GM19043 (cell line): ENCODE measurements at regions not wholly inside any gene's neighbourhood (a gene's known extent, or its start where the extent isn't known, plus 50 kb on each side); places are given as distances from the start of the nearest gene placed in this dataset.
"Not testable (repeated sequence)": the region's sequence is repeated elsewhere in the genome, so short reads cannot be mapped to it uniquely, and the experiment has no call there.

Experiments
- ATAC-seq: cut with Tn5 transposase; IDR thresholded peaks from one replicate; pipeline ENCODE4 v1.9.1; 2021; ENCODE audit warnings: low read depth; ENCODE audit not compliant: unreplicated experiment

- ATAC-seq = no peak
These were observed 367.0 kb downstream of the RND3 start for GRCh38 chr2:150120326-150120955.

GRCh38 chr2:150119819-150120218 lies 367.6 kb downstream of the RND3 start:
- no peak for ATAC-seq

- not testable (repeated sequence) for ATAC-seq
These were observed 373.4 kb downstream of the RND3 start for GRCh38 chr2:150114089-150114488.

GRCh38 chr2:150110548-150110947 lies 376.9 kb downstream of the RND3 start:
- no peak for ATAC-seq

GRCh38 chr2:150109912-150110311 lies 377.6 kb downstream of the RND3 start:
- ATAC-seq = no peak

- ATAC-seq = no peak
These were observed 378.4 kb downstream of the RND3 start for GRCh38 chr2:150109028-150109427.

- no peak for ATAC-seq
These were observed 379.7 kb downstream of the RND3 start for GRCh38 chr2:150107816-150108215.

- no peak for ATAC-seq
These were observed 380.3 kb downstream of the RND3 start for GRCh38 chr2:150107170-150107569.

- no peak for ATAC-seq
These were observed 385.5 kb downstream of the RND3 start for GRCh38 chr2:150101947-150102346.

GRCh38 chr2:150100834-150101233 lies 386.6 kb downstream of the RND3 start:
- ATAC-seq = no peak

- no peak for ATAC-seq
These were observed 387.1 kb downstream of the RND3 start for GRCh38 chr2:150100336-150100735.

GRCh38 chr2:150099805-150100204 lies 387.7 kb downstream of the RND3 start:
- no peak for ATAC-seq

GRCh38 chr2:150097901-150098531 lies 389.5 kb downstream of the RND3 start:
- no peak for ATAC-seq

- ATAC-seq = no peak
These were observed 390.1 kb downstream of the RND3 start for GRCh38 chr2:150097402-150097801.

- no peak for ATAC-seq
These were observed 391.9 kb downstream of the RND3 start for GRCh38 chr2:150095361-150096095.

GRCh38 chr2:150091846-150092245 lies 395.6 kb downstream of the RND3 start:
- ATAC-seq = no peak

- no peak for ATAC-seq
These were observed 397.4 kb downstream of the RND3 start for GRCh38 chr2:150090031-150090430.

GRCh38 chr2:150088538-150088937 lies 398.9 kb downstream of the RND3 start:
- no peak for ATAC-seq

GRCh38 chr2:150085478-150085877 lies 402.0 kb downstream of the RND3 start:
- ATAC-seq = no peak

GRCh38 chr2:150081775-150082481 lies 405.5 kb downstream of the RND3 start:
- no peak for ATAC-seq

GRCh38 chr2:150076281-150076680 lies 411.2 kb downstream of the RND3 start:
- ATAC-seq = no peak
